NCI-H187 (cell line): ENCODE measurements at regions not wholly inside any gene's neighbourhood (a gene's known extent, or its start where the extent isn't known, plus 50 kb on each side); places are given as distances from the start of the nearest gene placed in this dataset.

Source experiments
- DNase-seq, 2 experiments: peaks; one replicate each; lab custom pipeline; 2025; lab: John Stamatoyannopoulos, UW

- DNase-seq, result no peak
These were observed 334.9 kb upstream of the AJAP1 start for GRCh38 chr1:4319496-4319895.

GRCh38 chr1:4322881-4323280 is 331.5 kb upstream of the AJAP1 start:
- no peak for DNase-seq

- no peak for DNase-seq
These were observed 331.1 kb upstream of the AJAP1 start for GRCh38 chr1:4323309-4323708.

GRCh38 chr1:4324525-4324924 is 329.9 kb upstream of the AJAP1 start:
- no peak for DNase-seq

- no peak for DNase-seq
These were observed 327.3 kb upstream of the AJAP1 start for GRCh38 chr1:4327142-4327541.

- no peak for DNase-seq
These were observed 325.9 kb upstream of the AJAP1 start for GRCh38 chr1:4328402-4329071.

- DNase-seq, result no peak
These were observed 323.3 kb upstream of the AJAP1 start for GRCh38 chr1:4330805-4331766.

- no peak for DNase-seq
These were observed 322.6 kb upstream of the AJAP1 start for GRCh38 chr1:4331767-4332163.

- DNase-seq, result no peak
These were observed 317.9 kb upstream of the AJAP1 start for GRCh38 chr1:4336507-4336906.

GRCh38 chr1:4341421-4341820 is 313.0 kb upstream of the AJAP1 start:
- DNase-seq, result no peak

- DNase-seq, result no peak
These were observed 310.2 kb upstream of the AJAP1 start for GRCh38 chr1:4344065-4344732.

- no peak for DNase-seq
These were observed 309.3 kb upstream of the AJAP1 start for GRCh38 chr1:4345094-4345493.

GRCh38 chr1:4346131-4346530 is 308.3 kb upstream of the AJAP1 start:
- no peak for DNase-seq

- DNase-seq, result no peak
These were observed 303.0 kb upstream of the AJAP1 start for GRCh38 chr1:4351453-4351852.

- DNase-seq, result no peak
These were observed 301.1 kb upstream of the AJAP1 start for GRCh38 chr1:4353090-4353856.

- DNase-seq, result no peak
These were observed 298.6 kb upstream of the AJAP1 start for GRCh38 chr1:4355839-4356238.

- DNase-seq, result no peak
These were observed 291.9 kb upstream of the AJAP1 start for GRCh38 chr1:4362314-4363044.

- DNase-seq, result no peak
These were observed 288.3 kb upstream of the AJAP1 start for GRCh38 chr1:4366091-4366490.

GRCh38 chr1:4367230-4367777 is 287.1 kb upstream of the AJAP1 start:
- no peak for DNase-seq

GRCh38 chr1:4369335-4369734 is 285.1 kb upstream of the AJAP1 start:
- no peak for DNase-seq

- DNase-seq, result no peak
These were observed 282.6 kb upstream of the AJAP1 start for GRCh38 chr1:4371849-4372248.
